HepG2 (cell line): ENCODE measurements at regions not wholly inside any gene's neighbourhood (a gene's known extent, or its start where the extent isn't known, plus 50 kb on each side); places are given as distances from the start of the nearest gene placed in this dataset.

Experiments
- CREB1 ChIP-seq, 2 experiments: fragments of 450-650 bp in 1 of 2; IDR thresholded peaks; 2 replicates each; pipeline ENCODE4 v1.6.1; 2016 to 2017; ENCODE audit warnings: control low read depth in 1 of 2, mild to moderate bottlenecking in 1 of 2, missing compliant biosample characterization in 1 of 2, missing genetic modification characterization in 1 of 2
- CREB3 ChIP-seq: sonication (generic); formaldehyde crosslinking; IDR thresholded peaks from 2 replicates; pipeline ENCODE4 v1.5.0; 2020; ENCODE audit warnings: missing genetic modification reagents
- CREM ChIP-seq, 2 experiments: sonication (generic) in 1 of 2; formaldehyde crosslinking in 1 of 2; IDR thresholded peaks; 2 replicates each; pipeline versions ENCODE4 v1.4.0 to v1.6.1; 2016 to 2020; ENCODE audit warnings: antibody characterized with exemption in 1 of 2, mild to moderate bottlenecking in 1 of 2, missing genetic modification reagents in 1 of 2
- FOXP1 ChIP-seq, 2 experiments: fragments of 450-650 bp in 1 of 2; IDR thresholded peaks; 2 replicates each; pipeline ENCODE4 v1.6.1; 2017 to 2018; ENCODE audit warnings: antibody characterized with exemption in 1 of 2
- GATAD2A ChIP-seq: IDR thresholded peaks from 2 replicates; pipeline ENCODE4 v1.6.1; 2016
- HNRNPK ChIP-seq: fragments of 200-400 bp; formaldehyde crosslinking; IDR thresholded peaks from 2 replicates; pipeline ENCODE4 v1.6.1; 2018; ENCODE audit warnings: low read length, low read depth, moderate library complexity, mild to moderate bottlenecking; ENCODE audit not compliant: poor library complexity, severe bottlenecking
- IKZF5 ChIP-seq: IDR thresholded peaks from 2 replicates; pipeline ENCODE4 v1.6.1; 2018; ENCODE audit warnings: missing genetic modification reagents, mild to moderate bottlenecking, missing compliant biosample characterization
- MED1 ChIP-seq: sonication (generic); formaldehyde crosslinking; IDR thresholded peaks from 2 replicates; pipeline ENCODE4 v1.4.0; 2020; ENCODE audit warnings: missing genetic modification reagents
- RXRB ChIP-seq: IDR thresholded peaks from 2 replicates; pipeline ENCODE4 v1.6.1; 2016; ENCODE audit warnings: borderline replicate concordance, missing genetic modification reagents, missing compliant biosample characterization
- ZNF235 ChIP-seq: sonication (generic); formaldehyde crosslinking; IDR thresholded peaks from 2 replicates; pipeline ENCODE4 v1.8.1; 2023; ENCODE audit warnings: mild to moderate bottlenecking, missing genetic modification reagents, borderline replicate concordance
- ZNF264 ChIP-seq: sonication (generic); formaldehyde crosslinking; IDR thresholded peaks from 2 replicates; pipeline ENCODE4 v1.4.0; 2020; ENCODE audit warnings: missing genetic modification reagents
- ZNF629 ChIP-seq: sonication (generic); formaldehyde crosslinking; conservative IDR thresholded peaks from 2 replicates; pipeline ENCODE4 v1.5.0; 2020; ENCODE audit warnings: missing genetic modification reagents
- TF ChIP-seq, protein P1 (sequence below): IDR thresholded peaks from 2 replicates; pipeline ENCODE4 v1.4.0; 2020; ENCODE audit warnings: mild to moderate bottlenecking, missing genetic modification reagents
- TF ChIP-seq, protein P2 (sequence below): sonication (generic); formaldehyde crosslinking; IDR thresholded peaks from 2 replicates; pipeline ENCODE4 v1.5.1; 2020; ENCODE audit warnings: mild to moderate bottlenecking, missing genetic modification reagents, moderate library complexity

DNA sequence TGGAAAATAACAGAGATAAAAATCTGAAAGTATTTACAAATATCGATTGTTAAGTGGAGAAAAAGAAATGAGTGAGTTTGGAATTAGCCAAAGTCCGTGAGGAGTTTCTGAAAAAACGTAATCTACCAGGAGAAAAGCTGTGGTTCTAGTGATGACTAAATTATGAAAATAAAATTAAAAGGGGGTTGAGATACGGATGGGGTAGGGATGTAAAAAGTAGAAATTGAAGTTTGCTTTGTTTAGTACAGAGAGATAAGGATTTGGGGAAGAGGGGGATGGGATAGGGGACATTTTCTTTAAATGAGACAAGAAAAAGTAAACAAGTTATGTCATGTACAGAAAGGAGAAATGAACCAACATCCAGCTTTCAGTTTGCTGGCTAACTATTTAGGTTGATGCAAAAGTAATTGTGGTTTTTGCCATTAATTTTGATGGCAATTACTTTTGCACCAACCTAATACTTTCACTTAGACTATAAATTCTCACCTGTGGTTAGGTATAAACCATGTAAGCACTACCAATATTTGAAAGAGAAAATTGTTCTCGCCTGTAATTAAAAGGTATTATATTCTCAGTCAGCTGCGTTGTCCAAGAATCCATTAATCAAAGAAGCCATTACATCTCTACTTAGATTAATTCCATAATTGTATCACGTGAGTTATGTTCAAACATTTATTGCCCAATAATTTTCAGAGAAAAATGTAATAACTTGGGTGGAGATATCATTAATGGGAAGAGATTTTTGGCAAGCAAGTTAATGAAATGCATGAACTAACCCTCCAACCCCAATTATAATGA, 143.0 kb upstream of the NRP1 start (continued):
- TF ChIP-seq MED1 (CRISPR knock-in tag) (0 out of 2 replicates have a peak, but pooled peaks have one; percentile 30), ZNF629 (CRISPR knock-in tag) (no peak), CREB3 (CRISPR knock-in tag) (no peak), IKZF5 (CRISPR knock-in tag) (no peak), FOXP1 (IDR thresholded peaks at IDR 0.05) (no peak), FOXP1 (CRISPR knock-in tag; IDR thresholded peaks at IDR 0.05) (peak; percentile 20; the same call in 1 of the 2 replicates), ZNF235 (CRISPR knock-in tag) (no peak), RXRB (CRISPR knock-in tag) (peak; percentile 26; the same call in 1 of the 2 replicates), CREM (IDR thresholded peaks at IDR 0.05) (0 out of 2 replicates have a peak, but pooled peaks have one; percentile 19), CREM (CRISPR knock-in tag; IDR thresholded peaks at IDR 0.05) (no peak), CREB1 (IDR thresholded peaks at IDR 0.05) (no peak), CREB1 (CRISPR knock-in tag; IDR thresholded peaks at IDR 0.05) (peak; percentile 32; the same call in 1 of the 2 replicates), GATAD2A (CRISPR knock-in tag) (peak; percentile 36; the same call in 1 of the 2 replicates), HNRNPK (peak; percentile 29), ZNF264 (CRISPR knock-in tag) (no peak)
- TF ChIP-seq, protein P1, sequence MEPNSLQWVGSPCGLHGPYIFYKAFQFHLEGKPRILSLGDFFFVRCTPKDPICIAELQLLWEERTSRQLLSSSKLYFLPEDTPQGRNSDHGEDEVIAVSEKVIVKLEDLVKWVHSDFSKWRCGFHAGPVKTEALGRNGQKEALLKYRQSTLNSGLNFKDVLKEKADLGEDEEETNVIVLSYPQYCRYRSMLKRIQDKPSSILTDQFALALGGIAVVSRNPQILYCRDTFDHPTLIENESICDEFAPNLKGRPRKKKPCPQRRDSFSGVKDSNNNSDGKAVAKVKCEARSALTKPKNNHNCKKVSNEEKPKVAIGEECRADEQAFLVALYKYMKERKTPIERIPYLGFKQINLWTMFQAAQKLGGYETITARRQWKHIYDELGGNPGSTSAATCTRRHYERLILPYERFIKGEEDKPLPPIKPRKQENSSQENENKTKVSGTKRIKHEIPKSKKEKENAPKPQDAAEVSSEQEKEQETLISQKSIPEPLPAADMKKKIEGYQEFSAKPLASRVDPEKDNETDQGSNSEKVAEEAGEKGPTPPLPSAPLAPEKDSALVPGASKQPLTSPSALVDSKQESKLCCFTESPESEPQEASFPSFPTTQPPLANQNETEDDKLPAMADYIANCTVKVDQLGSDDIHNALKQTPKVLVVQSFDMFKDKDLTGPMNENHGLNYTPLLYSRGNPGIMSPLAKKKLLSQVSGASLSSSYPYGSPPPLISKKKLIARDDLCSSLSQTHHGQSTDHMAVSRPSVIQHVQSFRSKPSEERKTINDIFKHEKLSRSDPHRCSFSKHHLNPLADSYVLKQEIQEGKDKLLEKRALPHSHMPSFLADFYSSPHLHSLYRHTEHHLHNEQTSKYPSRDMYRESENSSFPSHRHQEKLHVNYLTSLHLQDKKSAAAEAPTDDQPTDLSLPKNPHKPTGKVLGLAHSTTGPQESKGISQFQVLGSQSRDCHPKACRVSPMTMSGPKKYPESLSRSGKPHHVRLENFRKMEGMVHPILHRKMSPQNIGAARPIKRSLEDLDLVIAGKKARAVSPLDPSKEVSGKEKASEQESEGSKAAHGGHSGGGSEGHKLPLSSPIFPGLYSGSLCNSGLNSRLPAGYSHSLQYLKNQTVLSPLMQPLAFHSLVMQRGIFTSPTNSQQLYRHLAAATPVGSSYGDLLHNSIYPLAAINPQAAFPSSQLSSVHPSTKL, result peak; percentile 52
- TF ChIP-seq, protein P2, sequence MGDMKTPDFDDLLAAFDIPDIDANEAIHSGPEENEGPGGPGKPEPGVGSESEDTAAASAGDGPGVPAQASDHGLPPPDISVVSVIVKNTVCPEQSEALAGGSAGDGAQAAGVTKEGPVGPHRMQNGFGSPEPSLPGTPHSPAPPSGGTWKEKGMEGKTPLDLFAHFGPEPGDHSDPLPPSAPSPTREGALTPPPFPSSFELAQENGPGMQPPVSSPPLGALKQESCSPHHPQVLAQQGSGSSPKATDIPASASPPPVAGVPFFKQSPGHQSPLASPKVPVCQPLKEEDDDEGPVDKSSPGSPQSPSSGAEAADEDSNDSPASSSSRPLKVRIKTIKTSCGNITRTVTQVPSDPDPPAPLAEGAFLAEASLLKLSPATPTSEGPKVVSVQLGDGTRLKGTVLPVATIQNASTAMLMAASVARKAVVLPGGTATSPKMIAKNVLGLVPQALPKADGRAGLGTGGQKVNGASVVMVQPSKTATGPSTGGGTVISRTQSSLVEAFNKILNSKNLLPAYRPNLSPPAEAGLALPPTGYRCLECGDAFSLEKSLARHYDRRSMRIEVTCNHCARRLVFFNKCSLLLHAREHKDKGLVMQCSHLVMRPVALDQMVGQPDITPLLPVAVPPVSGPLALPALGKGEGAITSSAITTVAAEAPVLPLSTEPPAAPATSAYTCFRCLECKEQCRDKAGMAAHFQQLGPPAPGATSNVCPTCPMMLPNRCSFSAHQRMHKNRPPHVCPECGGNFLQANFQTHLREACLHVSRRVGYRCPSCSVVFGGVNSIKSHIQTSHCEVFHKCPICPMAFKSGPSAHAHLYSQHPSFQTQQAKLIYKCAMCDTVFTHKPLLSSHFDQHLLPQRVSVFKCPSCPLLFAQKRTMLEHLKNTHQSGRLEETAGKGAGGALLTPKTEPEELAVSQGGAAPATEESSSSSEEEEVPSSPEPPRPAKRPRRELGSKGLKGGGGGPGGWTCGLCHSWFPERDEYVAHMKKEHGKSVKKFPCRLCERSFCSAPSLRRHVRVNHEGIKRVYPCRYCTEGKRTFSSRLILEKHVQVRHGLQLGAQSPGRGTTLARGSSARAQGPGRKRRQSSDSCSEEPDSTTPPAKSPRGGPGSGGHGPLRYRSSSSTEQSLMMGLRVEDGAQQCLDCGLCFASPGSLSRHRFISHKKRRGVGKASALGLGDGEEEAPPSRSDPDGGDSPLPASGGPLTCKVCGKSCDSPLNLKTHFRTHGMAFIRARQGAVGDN, result no peak
